ENCODE measurements at regions not wholly inside any gene's neighbourhood (a gene's known extent, or its start where the extent isn't known, plus 50 kb on each side); places are given as distances from the start of the nearest gene placed in this dataset.
A peak's percentile ranks its signal among the peaks of the same experiment; 100 is the strongest.

DNA sequence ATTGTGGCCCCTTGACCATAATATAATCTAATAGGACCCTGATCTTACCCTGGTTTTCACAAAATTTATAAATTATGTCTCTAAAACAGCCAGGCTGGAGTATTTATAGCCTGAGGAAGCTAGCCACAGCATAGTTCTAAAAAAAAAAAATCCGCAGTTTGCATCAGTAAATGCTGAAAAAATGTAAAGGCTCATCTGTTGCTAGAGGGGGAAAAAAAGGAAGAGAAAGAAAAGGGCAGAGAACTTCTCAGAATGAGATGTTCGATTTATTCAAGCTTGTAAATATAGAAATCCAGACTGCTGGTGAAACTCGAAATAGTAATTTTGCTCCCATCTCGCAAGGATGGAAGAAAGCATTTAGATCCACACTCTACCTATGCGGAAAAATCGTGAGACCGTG is 467.5 kb downstream of the NTRK2 start:
- TF ChIP-seq, protein P1, sequence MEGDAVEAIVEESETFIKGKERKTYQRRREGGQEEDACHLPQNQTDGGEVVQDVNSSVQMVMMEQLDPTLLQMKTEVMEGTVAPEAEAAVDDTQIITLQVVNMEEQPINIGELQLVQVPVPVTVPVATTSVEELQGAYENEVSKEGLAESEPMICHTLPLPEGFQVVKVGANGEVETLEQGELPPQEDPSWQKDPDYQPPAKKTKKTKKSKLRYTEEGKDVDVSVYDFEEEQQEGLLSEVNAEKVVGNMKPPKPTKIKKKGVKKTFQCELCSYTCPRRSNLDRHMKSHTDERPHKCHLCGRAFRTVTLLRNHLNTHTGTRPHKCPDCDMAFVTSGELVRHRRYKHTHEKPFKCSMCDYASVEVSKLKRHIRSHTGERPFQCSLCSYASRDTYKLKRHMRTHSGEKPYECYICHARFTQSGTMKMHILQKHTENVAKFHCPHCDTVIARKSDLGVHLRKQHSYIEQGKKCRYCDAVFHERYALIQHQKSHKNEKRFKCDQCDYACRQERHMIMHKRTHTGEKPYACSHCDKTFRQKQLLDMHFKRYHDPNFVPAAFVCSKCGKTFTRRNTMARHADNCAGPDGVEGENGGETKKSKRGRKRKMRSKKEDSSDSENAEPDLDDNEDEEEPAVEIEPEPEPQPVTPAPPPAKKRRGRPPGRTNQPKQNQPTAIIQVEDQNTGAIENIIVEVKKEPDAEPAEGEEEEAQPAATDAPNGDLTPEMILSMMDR (IDR thresholded peaks at IDR 0.05; ENCODE audit: control extremely low read depth, extremely low read depth, low read depth, missing control alignments), result no peak
- ChIA-PET CTCF (interaction anchor here (1.1 to 2.4 kb wide), 9 partner anchors 8 to 740 kb away, joined by 3 to 7 read pairs (median 5); no protein-coding TSS in a partner anchor), POLR2A (no interaction called here)
- DNase-seq (ENCODE audit: extremely low spot score), result no peak

DNA sequence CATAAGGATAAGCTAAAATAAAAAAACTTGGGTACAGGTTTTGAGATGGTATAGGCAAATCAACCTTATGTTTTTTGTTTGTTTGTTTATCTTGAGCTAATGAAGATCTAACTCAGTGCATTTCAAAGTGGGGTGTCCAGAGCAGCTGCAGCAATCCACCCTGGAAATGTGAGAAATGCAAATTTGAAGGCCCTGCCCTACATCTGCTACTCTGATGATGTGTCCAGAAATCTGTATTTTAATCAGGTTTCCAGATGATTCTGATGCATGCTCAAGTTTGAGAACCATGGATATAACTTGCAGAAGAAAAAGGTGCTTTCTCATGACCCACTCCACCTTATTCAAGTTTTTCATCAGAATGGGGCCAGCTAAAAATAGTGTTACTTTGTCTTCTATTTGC is 467.0 kb downstream of the NTRK2 start:
- no peak for DNase-seq (ENCODE audit: extremely low spot score)
- TF ChIP-seq, protein P1 (IDR thresholded peaks at IDR 0.05; ENCODE audit: control extremely low read depth, extremely low read depth, low read depth, missing control alignments), result no peak
- ChIA-PET POLR2A (no interaction called here), CTCF (interaction anchor here (1.0 to 2.4 kb wide), 8 partner anchors 8 to 739 kb away, joined by 3 to 7 read pairs (median 6); no protein-coding TSS in a partner anchor)

DNA sequence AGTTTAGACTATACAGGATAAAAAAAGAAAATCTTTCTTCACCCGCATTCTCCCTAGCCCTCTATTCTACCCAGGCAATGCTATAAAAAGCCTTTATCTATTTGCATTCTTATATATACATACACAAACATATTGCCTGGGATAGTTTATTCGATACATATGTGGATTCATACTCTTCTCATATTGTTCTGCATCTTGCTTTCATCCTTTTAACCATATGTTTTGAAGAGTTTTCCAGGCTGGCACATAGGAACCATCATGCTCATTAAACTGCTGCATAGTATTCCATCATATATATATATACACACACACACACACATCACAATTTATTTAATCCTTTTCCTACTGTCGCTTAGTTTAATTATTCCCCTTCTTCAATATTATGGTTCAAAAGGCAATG is 461.2 kb downstream of the NTRK2 start:
- DNase-seq (ENCODE audit: extremely low spot score), result no peak
- CTCF ChIA-PET, result no interaction called here
- TF ChIP-seq, protein P1 (IDR thresholded peaks at IDR 0.05; ENCODE audit: control extremely low read depth, extremely low read depth, low read depth, missing control alignments), result no peak
- POLR2A ChIA-PET, result no interaction called here

DNA sequence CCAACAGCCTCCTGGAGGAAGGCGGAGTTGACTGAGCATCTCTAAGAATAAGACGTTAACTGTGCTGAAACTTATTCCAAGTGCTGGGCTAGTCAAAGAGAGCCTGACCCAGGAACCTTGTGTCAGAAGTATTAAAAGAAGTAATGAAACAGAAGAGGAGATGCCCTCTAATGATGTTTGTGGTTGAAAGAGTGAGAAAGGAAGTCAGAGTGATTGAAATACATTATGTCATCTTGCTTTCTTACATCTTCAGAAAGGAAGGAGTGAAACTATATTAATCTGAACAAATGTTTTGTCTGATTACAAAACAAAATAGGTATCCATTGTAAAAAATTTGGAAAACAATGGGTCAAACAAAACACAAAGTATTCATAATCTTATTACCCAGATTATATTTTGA is 460.7 kb downstream of the NTRK2 start:
- ChIA-PET CTCF (interaction anchor here (1.0 kb wide), 1 partner anchor 9 kb away, joined by 5 read pairs; no protein-coding TSS in a partner anchor), POLR2A (no interaction called here)
- DNase-seq (ENCODE audit: extremely low spot score), result peak; percentile 21
- TF ChIP-seq, protein P1 (IDR thresholded peaks at IDR 0.05; ENCODE audit: control extremely low read depth, extremely low read depth, low read depth, missing control alignments), result no peak

DNA sequence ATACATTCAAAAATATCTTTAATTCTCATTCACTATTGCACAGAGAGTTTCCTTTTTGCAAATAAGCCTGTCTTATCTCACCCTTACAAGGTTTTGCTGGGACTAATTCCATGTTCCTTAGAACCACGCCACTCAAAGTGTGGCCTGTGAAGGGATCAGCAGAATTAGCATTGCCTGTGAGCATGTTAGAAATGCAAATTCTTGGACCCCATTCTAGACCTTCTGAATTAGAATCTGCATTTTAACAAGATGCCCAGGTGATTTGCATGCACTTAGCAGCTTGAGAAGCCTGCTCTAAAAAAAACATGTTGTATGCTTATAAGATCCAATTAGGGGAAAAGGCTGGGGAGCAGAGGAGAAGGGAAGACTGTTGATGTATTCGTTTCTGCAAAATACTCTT is 460.0 kb downstream of the NTRK2 start:
- DNase-seq (ENCODE audit: extremely low spot score), result no peak
- ChIA-PET POLR2A (no interaction called here), CTCF (interaction anchor here (1.0 kb wide), 1 partner anchor 10 kb away, joined by 5 read pairs; no protein-coding TSS in a partner anchor)
- TF ChIP-seq, protein P1 (IDR thresholded peaks at IDR 0.05; ENCODE audit: control extremely low read depth, extremely low read depth, low read depth, missing control alignments), result no peak

DNA sequence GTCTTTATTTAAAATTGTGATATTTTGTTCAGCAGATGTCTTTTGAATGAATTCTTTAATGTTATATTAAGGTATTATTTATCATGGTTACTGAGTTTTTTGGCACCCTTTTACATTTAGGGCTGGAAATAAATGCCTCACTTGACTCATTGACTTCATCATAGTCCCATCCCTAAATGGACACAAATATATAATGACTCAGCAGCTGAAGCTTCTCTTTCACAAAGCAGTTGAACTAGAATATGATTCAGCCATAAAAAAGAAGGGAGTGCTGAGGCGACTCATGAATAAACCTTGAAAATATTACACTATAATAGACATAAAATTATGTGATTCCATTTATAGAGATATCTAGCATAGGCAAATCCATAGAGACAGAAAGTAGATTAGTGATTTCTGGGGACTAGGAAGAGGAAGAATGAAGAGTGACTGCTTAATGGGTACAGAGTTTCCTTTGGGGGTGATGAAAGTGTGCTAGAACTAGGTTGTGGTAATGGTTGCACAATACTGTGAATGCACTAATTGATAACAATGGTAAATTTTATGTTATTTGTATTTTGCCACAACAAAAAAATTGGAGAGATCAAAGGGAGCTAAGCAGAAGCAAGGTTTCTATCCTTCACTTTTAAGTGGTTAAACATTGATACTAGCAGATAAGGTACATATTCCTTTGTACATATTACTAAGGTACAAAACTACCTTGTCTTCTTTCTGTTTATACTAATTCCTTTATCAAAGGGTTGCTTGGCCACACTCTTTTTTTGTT is 449.6 kb downstream of the NTRK2 start:
- no peak for DNase-seq (ENCODE audit: extremely low spot score)
- ChIA-PET POLR2A (no interaction called here), CTCF (interaction anchor here (2.2 kb wide), 1 partner anchor 23 kb away, joined by 9 read pairs; no protein-coding TSS in a partner anchor)
- TF ChIP-seq, protein P1 (IDR thresholded peaks at IDR 0.05; ENCODE audit: control extremely low read depth, extremely low read depth, low read depth, missing control alignments), result no peak

All from GM10248 (cell line).